IPS-18c (cell line): ENCODE measurements at regions not wholly inside any gene's neighbourhood (a gene's known extent, or its start where the extent isn't known, plus 50 kb on each side); places are given as distances from the start of the nearest gene placed in this dataset.

ENCODE experiments used
- H3K4me3 ChIP-seq: 2 replicates; pipeline ENCODE4 v1.7.0; 2013; ENCODE audit warnings: low read depth, mild to moderate bottlenecking, low read length, moderate library complexity; ENCODE audit not compliant: insufficient read depth
- H3K9me3 ChIP-seq: one replicate; pipeline ENCODE4 v1.6.1; 2013; ENCODE audit warnings: mild to moderate bottlenecking, low read length, moderate library complexity; ENCODE audit not compliant: control insufficient read depth, insufficient read depth

GRCh38 chr2:121884078-121884477 lies 128.6 kb downstream of the TSN start:
- no peak overlapping the region for H3K4me3 ChIP-seq
- H3K9me3 ChIP-seq, result no peaks in the 10 kb centered on the region

GRCh38 chr2:121884511-121884921 lies 129.1 kb downstream of the TSN start:
- Histone ChIP-seq H3K4me3 (no peak overlapping the region), H3K9me3 (no peaks in the 10 kb centered on the region)

- no peaks in the 10 kb centered on the region for H3K9me3 ChIP-seq
- no peak overlapping the region for H3K4me3 ChIP-seq
Measured at GRCh38 chr2:121886059-121886458, 130.6 kb downstream of the TSN start.

GRCh38 chr2:121887513-121888188 lies 132.2 kb downstream of the TSN start:
- Histone ChIP-seq H3K4me3 (no peak overlapping the region), H3K9me3 (peaks cover 3% of the 10 kb centered on the region)

GRCh38 chr2:121888189-121888557 lies 132.7 kb downstream of the TSN start:
- H3K9me3 ChIP-seq, result peaks cover 3% of the 10 kb centered on the region
- H3K4me3 ChIP-seq, result no peak overlapping the region

- Histone ChIP-seq H3K9me3 (peaks cover 3% of the 10 kb centered on the region), H3K4me3 (no peak overlapping the region)
Measured at GRCh38 chr2:121890041-121890440, 134.6 kb downstream of the TSN start.

GRCh38 chr2:121895723-121896571 lies 140.5 kb downstream of the TSN start:
- Histone ChIP-seq H3K9me3 (peaks cover 3% of the 10 kb centered on the region), H3K4me3 (no peak overlapping the region)

- Histone ChIP-seq H3K4me3 (no peak overlapping the region), H3K9me3 (no peaks in the 10 kb centered on the region)
Measured at GRCh38 chr2:121897335-121897970, 142.0 kb downstream of the TSN start.

GRCh38 chr2:121898483-121898882 lies 143.0 kb downstream of the TSN start:
- Histone ChIP-seq H3K4me3 (no peak overlapping the region), H3K9me3 (no peaks in the 10 kb centered on the region)

- H3K4me3 ChIP-seq, result no peak overlapping the region
- H3K9me3 ChIP-seq, result no peaks in the 10 kb centered on the region
Measured at GRCh38 chr2:121900391-121900790, 144.9 kb downstream of the TSN start.

GRCh38 chr2:121902171-121902591 lies 146.7 kb downstream of the TSN start:
- H3K4me3 ChIP-seq, result no peak overlapping the region

GRCh38 chr2:121902616-121903015 lies 147.2 kb downstream of the TSN start:
- H3K4me3 ChIP-seq, result no peak overlapping the region
- H3K9me3 ChIP-seq, result peaks cover 7% of the 10 kb centered on the region

More at GRCh38 chr2:121902171-121902591, 146.7 kb downstream of the TSN start:
- peaks cover 4% of the 10 kb centered on the region for H3K9me3 ChIP-seq

- peaks cover 7% of the 10 kb centered on the region for H3K9me3 ChIP-seq
- H3K4me3 ChIP-seq, result no peak overlapping the region
Measured at GRCh38 chr2:121903037-121903689, 147.7 kb downstream of the TSN start.

- Histone ChIP-seq H3K9me3 (peaks cover 7% of the 10 kb centered on the region), H3K4me3 (no peak overlapping the region)
Measured at GRCh38 chr2:121904656-121905055, 149.2 kb downstream of the TSN start.

GRCh38 chr2:121905201-121905600 lies 149.8 kb downstream of the TSN start:
- Histone ChIP-seq H3K4me3 (no peak overlapping the region), H3K9me3 (peaks cover 7% of the 10 kb centered on the region)

GRCh38 chr2:121906170-121906569 lies 150.7 kb downstream of the TSN start:
- H3K9me3 ChIP-seq, result peaks cover 7% of the 10 kb centered on the region
- H3K4me3 ChIP-seq, result no peak overlapping the region

GRCh38 chr2:121907928-121908327 lies 152.5 kb downstream of the TSN start:
- Histone ChIP-seq H3K9me3 (peaks cover 7% of the 10 kb centered on the region), H3K4me3 (no peak overlapping the region)
